Stimulated activated naive CD8-positive, alpha-beta T cell treated with anti-CD3 and anti-CD28 coated beads, Interleukin-15, amount 100 ng/mL, for 72 hours (primary cell): ENCODE measurements at regions not wholly inside any gene's neighbourhood (a gene's known extent, or its start where the extent isn't known, plus 50 kb on each side); places are given as distances from the start of the nearest gene placed in this dataset.

Source experiments
- ATAC-seq: fragments of 150-1000 bp; cut with Tn5 transposase; 2 replicates; pipeline ENCODE4 v1.10.0; 2021; ENCODE audit warnings: mild to moderate bottlenecking, moderate library complexity
- DNase-seq, 2 donors: peaks; one replicate each; pipeline ENCODE4 v3.0.0; 2021 to 2022
- H3K27ac Mint-ChIP-seq, 2 donors: one replicate each; pipeline ENCODE4 v1.8.0; 2022; ENCODE audit warnings: mild to moderate bottlenecking in 2 of 2, mixed read lengths in 2 of 2, moderate library complexity in 2 of 2
- H3K27me3 Mint-ChIP-seq: one replicate; pipeline ENCODE4 v1.8.0; 2022; ENCODE audit warnings: mixed read lengths
- H3K4me1 Mint-ChIP-seq: one replicate; pipeline ENCODE4 v1.8.0; 2022; ENCODE audit warnings: mild to moderate bottlenecking, mixed read lengths
- H3K4me3 Mint-ChIP-seq, 2 donors: one replicate each; pipeline ENCODE4 v1.8.0; 2022; ENCODE audit warnings: mild to moderate bottlenecking in 2 of 2, mixed read lengths in 2 of 2, moderate library complexity in 1 of 2
- H3K9me3 Mint-ChIP-seq, 2 donors: one replicate each; pipeline ENCODE4 v1.8.0; 2022; ENCODE audit warnings: mixed read lengths in 2 of 2

GRCh38 chr21:43353282-43354025, 73.5 kb downstream of the SIK1 start:
- Mint-ChIP-seq H3K4me1 (peaks cover 39% of the 10 kb centered on the region), H3K27ac (peak overlapping the region; percentile 95), H3K27me3 (no peaks in the 10 kb centered on the region), H3K9me3 (no peaks in the 10 kb centered on the region), H3K4me3 (peak overlapping the region; percentile 13 to 24)
- ATAC-seq (no peak), DNase-seq (no peak)

- H3K27ac Mint-ChIP-seq, result peak overlapping the region; percentile 95
- peaks cover 36% of the 10 kb centered on the region for H3K4me1 Mint-ChIP-seq
- H3K4me3 Mint-ChIP-seq, result peak overlapping the region in 1 of 2 donors; percentile 13
- H3K9me3 Mint-ChIP-seq, result no peaks in the 10 kb centered on the region
- peak; percentile 83 for ATAC-seq
- no peaks in the 10 kb centered on the region for H3K27me3 Mint-ChIP-seq
- peak; percentile 10 to 55 for DNase-seq
These were observed 74.2 kb downstream of the SIK1 start for GRCh38 chr21:43352568-43353281.

GRCh38 chr21:43352154-43352537, 74.8 kb downstream of the SIK1 start:
- Mint-ChIP-seq H3K27me3 (no peaks in the 10 kb centered on the region), H3K9me3 (no peaks in the 10 kb centered on the region), H3K4me3 (no peak overlapping the region), H3K27ac (peak overlapping the region in 1 of 2 donors; percentile 95), H3K4me1 (peaks cover 36% of the 10 kb centered on the region)
- ATAC-seq (no peak), DNase-seq (no peak)

GRCh38 chr21:43351501-43352153, 75.3 kb downstream of the SIK1 start:
- Mint-ChIP-seq H3K4me3 (no peak overlapping the region), H3K27me3 (no peaks in the 10 kb centered on the region), H3K4me1 (peaks cover 36% of the 10 kb centered on the region), H3K27ac (peak overlapping the region; percentile 31 to 82), H3K9me3 (no peaks in the 10 kb centered on the region)
- ATAC-seq (no peak), DNase-seq (no peak)

- Mint-ChIP-seq H3K4me1 (peaks cover 43% of the 10 kb centered on the region), H3K27ac (no peak overlapping the region), H3K4me3 (no peak overlapping the region), H3K9me3 (no peaks in the 10 kb centered on the region), H3K27me3 (no peaks in the 10 kb centered on the region)
- no peak for DNase-seq
- ATAC-seq, result no peak
These were observed 77.3 kb downstream of the SIK1 start for GRCh38 chr21:43349644-43350043.

GRCh38 chr21:43348801-43349261, 78.1 kb downstream of the SIK1 start:
- Mint-ChIP-seq H3K9me3 (no peaks in the 10 kb centered on the region), H3K27ac (peak overlapping the region in 1 of 2 donors; percentile 67), H3K27me3 (no peaks in the 10 kb centered on the region), H3K4me3 (no peak overlapping the region), H3K4me1 (peaks cover 43% of the 10 kb centered on the region)
- no peak for DNase-seq
- ATAC-seq, result no peak

GRCh38 chr21:43348170-43348766, 78.7 kb downstream of the SIK1 start:
- Mint-ChIP-seq H3K9me3 (no peaks in the 10 kb centered on the region), H3K27me3 (no peaks in the 10 kb centered on the region), H3K27ac (peak overlapping the region in 1 of 2 donors; percentile 67), H3K4me1 (peaks cover 37% of the 10 kb centered on the region), H3K4me3 (no peak overlapping the region)
- DNase-seq (no peak), ATAC-seq (no peak)

GRCh38 chr21:43347461-43348169, 79.3 kb downstream of the SIK1 start:
- H3K27me3 Mint-ChIP-seq, result no peaks in the 10 kb centered on the region
- H3K4me1 Mint-ChIP-seq, result peaks cover 31% of the 10 kb centered on the region
- ATAC-seq (no peak), DNase-seq (no peak)
- H3K27ac Mint-ChIP-seq, result peak overlapping the region in 1 of 2 donors; percentile 55
- no peaks in the 10 kb centered on the region for H3K9me3 Mint-ChIP-seq
- H3K4me3 Mint-ChIP-seq, result no peak overlapping the region

- peak overlapping the region in 1 of 2 donors; percentile 48 for H3K4me3 Mint-ChIP-seq
- DNase-seq (no peak), ATAC-seq (peak; percentile 22)
- H3K9me3 Mint-ChIP-seq, result no peaks in the 10 kb centered on the region
- no peaks in the 10 kb centered on the region for H3K27me3 Mint-ChIP-seq
- H3K27ac Mint-ChIP-seq, result peak overlapping the region in 1 of 2 donors; percentile 94
- peaks cover 20% of the 10 kb centered on the region for H3K4me1 Mint-ChIP-seq
These were observed 80.4 kb downstream of the SIK1 start for GRCh38 chr21:43346551-43346950.

GRCh38 chr21:43345746-43346409, 81.1 kb downstream of the SIK1 start:
- peak in 1 of 2 donors; percentile 43 for DNase-seq
- Mint-ChIP-seq H3K27ac (peak overlapping the region; percentile 61 to 94), H3K4me1 (peaks cover 17% of the 10 kb centered on the region), H3K27me3 (no peaks in the 10 kb centered on the region), H3K4me3 (peak overlapping the region in 1 of 2 donors; percentile 48), H3K9me3 (no peaks in the 10 kb centered on the region)
- peak; percentile 62 for ATAC-seq

GRCh38 chr21:43345046-43345745, 81.7 kb downstream of the SIK1 start:
- no peaks in the 10 kb centered on the region for H3K9me3 Mint-ChIP-seq
- H3K4me1 Mint-ChIP-seq, result peaks cover 17% of the 10 kb centered on the region
- DNase-seq (no peak), ATAC-seq (no peak)
- H3K27me3 Mint-ChIP-seq, result no peaks in the 10 kb centered on the region
- no peak overlapping the region for H3K4me3 Mint-ChIP-seq
- H3K27ac Mint-ChIP-seq, result peak overlapping the region in 1 of 2 donors; percentile 74

GRCh38 chr21:43343992-43344886, 82.7 kb downstream of the SIK1 start:
- peaks cover 22% of the 10 kb centered on the region for H3K4me1 Mint-ChIP-seq
- H3K4me3 Mint-ChIP-seq, result no peak overlapping the region
- no peaks in the 10 kb centered on the region for H3K9me3 Mint-ChIP-seq
- no peak for ATAC-seq
- DNase-seq, result no peak
- H3K27ac Mint-ChIP-seq, result no peak overlapping the region
- peaks cover 5% of the 10 kb centered on the region for H3K27me3 Mint-ChIP-seq
